Adrenal gland (tissue), 5 donors: ENCODE measurements at regions not wholly inside any gene's neighbourhood (a gene's known extent, or its start where the extent isn't known, plus 50 kb on each side); places are given as distances from the start of the nearest gene placed in this dataset.

Experiments used
- POLR2A ChIP-seq, 2 donors: fragments of 450-650 bp; IDR thresholded peaks; one replicate each; pipeline ENCODE4 v1.6.1; 2017; ENCODE audit warnings: antibody characterized with exemption in 2 of 2, mild to moderate bottlenecking in 2 of 2, moderate library complexity in 1 of 2
- TF ChIP-seq, protein P1 (sequence below), 6 experiments: fragments of 450-650 bp in 4 of 6; fragments of 200-600 bp in 2 of 6; sonication (generic) in 1 of 6; IDR thresholded peaks; 1 replicate in 5 of 6; 2 replicates in 1 of 6; pipeline versions ENCODE4 v1.5.1 to v1.8.0; 2016 to 2021; ENCODE audit warnings: antibody characterized with exemption in 6 of 6, mild to moderate bottlenecking in 2 of 6, moderate library complexity in 1 of 6
- donor health status: DM: no; HTN: no; CAD: no.

DNA sequence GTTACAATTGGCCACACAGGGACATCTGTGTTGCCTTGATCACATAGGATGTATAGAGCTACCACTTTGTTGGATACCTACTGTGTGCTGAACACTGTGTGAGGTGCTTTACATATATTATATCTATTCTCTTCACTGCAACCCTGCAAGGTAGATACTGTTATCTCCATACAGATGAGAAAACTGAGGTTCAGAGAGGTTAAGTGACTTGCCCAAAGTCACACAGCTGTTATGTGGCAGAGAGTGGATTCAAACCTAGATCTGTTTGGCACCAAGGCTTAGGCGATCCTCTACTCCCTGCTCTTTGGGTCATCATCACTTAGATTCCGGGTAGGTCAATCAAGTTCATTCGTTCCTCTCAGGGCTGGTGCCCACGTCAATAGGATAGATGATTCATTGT lies 260.5 kb upstream of the IRX3 start:
- TF ChIP-seq, protein P1, sequence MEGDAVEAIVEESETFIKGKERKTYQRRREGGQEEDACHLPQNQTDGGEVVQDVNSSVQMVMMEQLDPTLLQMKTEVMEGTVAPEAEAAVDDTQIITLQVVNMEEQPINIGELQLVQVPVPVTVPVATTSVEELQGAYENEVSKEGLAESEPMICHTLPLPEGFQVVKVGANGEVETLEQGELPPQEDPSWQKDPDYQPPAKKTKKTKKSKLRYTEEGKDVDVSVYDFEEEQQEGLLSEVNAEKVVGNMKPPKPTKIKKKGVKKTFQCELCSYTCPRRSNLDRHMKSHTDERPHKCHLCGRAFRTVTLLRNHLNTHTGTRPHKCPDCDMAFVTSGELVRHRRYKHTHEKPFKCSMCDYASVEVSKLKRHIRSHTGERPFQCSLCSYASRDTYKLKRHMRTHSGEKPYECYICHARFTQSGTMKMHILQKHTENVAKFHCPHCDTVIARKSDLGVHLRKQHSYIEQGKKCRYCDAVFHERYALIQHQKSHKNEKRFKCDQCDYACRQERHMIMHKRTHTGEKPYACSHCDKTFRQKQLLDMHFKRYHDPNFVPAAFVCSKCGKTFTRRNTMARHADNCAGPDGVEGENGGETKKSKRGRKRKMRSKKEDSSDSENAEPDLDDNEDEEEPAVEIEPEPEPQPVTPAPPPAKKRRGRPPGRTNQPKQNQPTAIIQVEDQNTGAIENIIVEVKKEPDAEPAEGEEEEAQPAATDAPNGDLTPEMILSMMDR (IDR thresholded peaks at IDR 0.05), result no peak
- no peak for TF ChIP-seq POLR2A (IDR thresholded peaks at IDR 0.05)
